ENCODE measurements at regions not wholly inside any gene's neighbourhood (a gene's known extent, or its start where the extent isn't known, plus 50 kb on each side); places are given as distances from the start of the nearest gene placed in this dataset.

GRCh38 chr19:27676334-27676733 is 1536.6 kb downstream of the UQCRFS1 start:
- Histone ChIP-seq H3K36me3 (ENCODE audit: insufficient read depth, low read length) (no peaks in the 10 kb centered on the region), H3K4me1 (ENCODE audit: insufficient read depth, low read length) (no peaks in the 10 kb centered on the region), H3K27ac (ENCODE audit: low read depth, low read length) (no peak overlapping the region), H3K4me3 (ENCODE audit: low read length) (no peak overlapping the region), H3K9me3 (ENCODE audit: low read length) (no peaks in the 10 kb centered on the region), H3K27me3 (ENCODE audit: insufficient read depth, low read length, poor library complexity, severe bottlenecking) (no peaks in the 10 kb centered on the region)
- no peak overlapping the region for H3K27ac Mint-ChIP-seq
- peaks cover 19 to 65% (median 46%) of the 10 kb centered on the region in 5 donors for H3K9me3 Mint-ChIP-seq
- H3K27me3 Mint-ChIP-seq = peaks cover 0 to 3% of the 10 kb centered on the region in 2 donors
- DNase-seq = no peak
- CTCF ChIA-PET = no interaction called here
- no peaks in the 10 kb centered on the region for H3K4me1 Mint-ChIP-seq
- no peak overlapping the region for H3K4me3 Mint-ChIP-seq
- no peaks in the 10 kb centered on the region for H3K36me3 Mint-ChIP-seq
- POLR2A ChIA-PET = no interaction called here

GRCh38 chr19:27675771-27676170 is 1537.2 kb downstream of the UQCRFS1 start:
- no peak overlapping the region for H3K4me3 ChIP-seq (ENCODE audit: low read length)

GRCh38 chr19:27674701-27675100 is 1538.2 kb downstream of the UQCRFS1 start:
- Histone ChIP-seq H3K27ac (ENCODE audit: low read depth, low read length) (no peak overlapping the region), H3K4me3 (ENCODE audit: low read length) (no peak overlapping the region), H3K4me1 (ENCODE audit: insufficient read depth, low read length) (no peaks in the 10 kb centered on the region), H3K27me3 (ENCODE audit: insufficient read depth, low read length, poor library complexity, severe bottlenecking) (no peaks in the 10 kb centered on the region), H3K36me3 (ENCODE audit: insufficient read depth, low read length) (no peaks in the 10 kb centered on the region), H3K9me3 (ENCODE audit: low read length) (no peaks in the 10 kb centered on the region)
- no peaks in the 10 kb centered on the region for H3K4me1 Mint-ChIP-seq
- ChIA-PET CTCF (no interaction called here), POLR2A (no interaction called here)
- no peak for DNase-seq
- peaks cover 19 to 64% (median 46%) of the 10 kb centered on the region in 5 donors for H3K9me3 Mint-ChIP-seq
- H3K27me3 Mint-ChIP-seq = peaks cover 0 to 3% of the 10 kb centered on the region in 2 donors
- H3K4me3 Mint-ChIP-seq = no peak overlapping the region
- H3K36me3 Mint-ChIP-seq = no peaks in the 10 kb centered on the region
- no peak overlapping the region for H3K27ac Mint-ChIP-seq

More at GRCh38 chr19:27675771-27676170, 1537.2 kb downstream of the UQCRFS1 start:
- Mint-ChIP-seq H3K9me3 (peaks cover 19 to 68% (median 46%) of the 10 kb centered on the region in 5 donors), H3K4me1 (no peaks in the 10 kb centered on the region), H3K27me3 (peaks cover 0 to 3% of the 10 kb centered on the region in 2 donors), H3K4me3 (no peak overlapping the region), H3K27ac (no peak overlapping the region), H3K36me3 (no peaks in the 10 kb centered on the region)
- no peaks in the 10 kb centered on the region for H3K27me3 ChIP-seq (ENCODE audit: insufficient read depth, low read length, poor library complexity, severe bottlenecking)
- no peaks in the 10 kb centered on the region for H3K9me3 ChIP-seq (ENCODE audit: low read length)
- H3K4me1 ChIP-seq (ENCODE audit: insufficient read depth, low read length) = no peaks in the 10 kb centered on the region
- H3K27ac ChIP-seq (ENCODE audit: low read depth, low read length) = no peak overlapping the region
- CTCF ChIA-PET = no interaction called here
- H3K36me3 ChIP-seq (ENCODE audit: insufficient read depth, low read length) = no peaks in the 10 kb centered on the region
- POLR2A ChIA-PET = no interaction called here
- no peak for DNase-seq

- no peaks in the 10 kb centered on the region for H3K4me1 Mint-ChIP-seq
- no peaks in the 10 kb centered on the region for H3K36me3 ChIP-seq (ENCODE audit: insufficient read depth, low read length)
- H3K27me3 Mint-ChIP-seq = peaks cover 0 to 3% of the 10 kb centered on the region in 2 donors
Measured at GRCh38 chr19:27673986-27674385, 1539.0 kb downstream of the UQCRFS1 start.

GRCh38 chr19:27672309-27673047 is 1540.5 kb downstream of the UQCRFS1 start:
- Mint-ChIP-seq H3K9me3 (peaks cover 16 to 49% (median 26%) of the 10 kb centered on the region in 5 donors), H3K27ac (no peak overlapping the region)
- CTCF ChIA-PET = no interaction called here

More at GRCh38 chr19:27673986-27674385, 1539.0 kb downstream of the UQCRFS1 start:
- H3K36me3 Mint-ChIP-seq = no peaks in the 10 kb centered on the region
- Histone ChIP-seq H3K4me3 (ENCODE audit: low read length) (no peak overlapping the region), H3K4me1 (ENCODE audit: insufficient read depth, low read length) (no peaks in the 10 kb centered on the region), H3K27me3 (ENCODE audit: insufficient read depth, low read length, poor library complexity, severe bottlenecking) (no peaks in the 10 kb centered on the region), H3K9me3 (ENCODE audit: low read length) (no peaks in the 10 kb centered on the region), H3K27ac (ENCODE audit: low read depth, low read length) (no peak overlapping the region)
- H3K27ac Mint-ChIP-seq = no peak overlapping the region
- H3K4me3 Mint-ChIP-seq = no peak overlapping the region
- no peak for DNase-seq
- ChIA-PET CTCF (no interaction called here), POLR2A (no interaction called here)
- peaks cover 16 to 58% (median 40%) of the 10 kb centered on the region in 5 donors for H3K9me3 Mint-ChIP-seq

GRCh38 chr19:27671876-27672275 is 1541.1 kb downstream of the UQCRFS1 start:
- ChIA-PET CTCF (no interaction called here), POLR2A (no interaction called here)
- no peaks in the 10 kb centered on the region for H3K36me3 ChIP-seq (ENCODE audit: insufficient read depth, low read length)
- Mint-ChIP-seq H3K4me3 (no peak overlapping the region), H3K4me1 (no peaks in the 10 kb centered on the region), H3K9me3 (peaks cover 12 to 43% (median 26%) of the 10 kb centered on the region in 5 donors), H3K36me3 (no peaks in the 10 kb centered on the region), H3K27ac (no peak overlapping the region), H3K27me3 (peaks cover 0 to 3% of the 10 kb centered on the region in 2 donors)
- H3K4me3 ChIP-seq (ENCODE audit: low read length) = no peak overlapping the region
- no peaks in the 10 kb centered on the region for H3K9me3 ChIP-seq (ENCODE audit: low read length)
- no peaks in the 10 kb centered on the region for H3K4me1 ChIP-seq (ENCODE audit: insufficient read depth, low read length)
- H3K27ac ChIP-seq (ENCODE audit: low read depth, low read length) = no peak overlapping the region
- H3K27me3 ChIP-seq (ENCODE audit: insufficient read depth, low read length, poor library complexity, severe bottlenecking) = no peaks in the 10 kb centered on the region
- DNase-seq = no peak

More at GRCh38 chr19:27672309-27673047, 1540.5 kb downstream of the UQCRFS1 start:
- POLR2A ChIA-PET = no interaction called here
- H3K36me3 Mint-ChIP-seq = no peaks in the 10 kb centered on the region
- H3K4me1 Mint-ChIP-seq = no peaks in the 10 kb centered on the region
- Histone ChIP-seq H3K4me3 (ENCODE audit: low read length) (no peak overlapping the region), H3K4me1 (ENCODE audit: insufficient read depth, low read length) (no peaks in the 10 kb centered on the region), H3K27me3 (ENCODE audit: insufficient read depth, low read length, poor library complexity, severe bottlenecking) (no peaks in the 10 kb centered on the region), H3K36me3 (ENCODE audit: insufficient read depth, low read length) (no peaks in the 10 kb centered on the region), H3K9me3 (ENCODE audit: low read length) (no peaks in the 10 kb centered on the region), H3K27ac (ENCODE audit: low read depth, low read length) (no peak overlapping the region)
- H3K27me3 Mint-ChIP-seq = peaks cover 0 to 3% of the 10 kb centered on the region in 2 donors
- no peak for DNase-seq
- H3K4me3 Mint-ChIP-seq = no peak overlapping the region

- Histone ChIP-seq H3K27ac (ENCODE audit: low read depth, low read length) (no peak overlapping the region), H3K27me3 (ENCODE audit: insufficient read depth, low read length, poor library complexity, severe bottlenecking) (no peaks in the 10 kb centered on the region), H3K4me1 (ENCODE audit: insufficient read depth, low read length) (no peaks in the 10 kb centered on the region), H3K4me3 (ENCODE audit: low read length) (no peak overlapping the region), H3K9me3 (ENCODE audit: low read length) (peaks cover 8% of the 10 kb centered on the region), H3K36me3 (ENCODE audit: insufficient read depth, low read length) (no peaks in the 10 kb centered on the region)
- ChIA-PET POLR2A (no interaction called here), CTCF (no interaction called here)
- no peak overlapping the region for H3K27ac Mint-ChIP-seq
- H3K36me3 Mint-ChIP-seq = no peaks in the 10 kb centered on the region
- H3K4me1 Mint-ChIP-seq = no peaks in the 10 kb centered on the region
- H3K4me3 Mint-ChIP-seq = no peak overlapping the region
- no peak for DNase-seq
- no peaks in the 10 kb centered on the region for H3K27me3 Mint-ChIP-seq
- peaks cover 28 to 63% (median 47%) of the 10 kb centered on the region in 5 donors for H3K9me3 Mint-ChIP-seq
Measured at GRCh38 chr19:27660428-27660827, 1552.5 kb downstream of the UQCRFS1 start.

GRCh38 chr19:27657271-27658051 is 1555.5 kb downstream of the UQCRFS1 start:
- Histone ChIP-seq H3K4me3 (ENCODE audit: low read length) (no peak overlapping the region), H3K9me3 (ENCODE audit: low read length) (peaks cover 3% of the 10 kb centered on the region), H3K27ac (ENCODE audit: low read depth, low read length) (no peak overlapping the region), H3K27me3 (ENCODE audit: insufficient read depth, low read length, poor library complexity, severe bottlenecking) (no peaks in the 10 kb centered on the region), H3K36me3 (ENCODE audit: insufficient read depth, low read length) (no peaks in the 10 kb centered on the region), H3K4me1 (ENCODE audit: insufficient read depth, low read length) (no peaks in the 10 kb centered on the region)
- no peak for DNase-seq
- POLR2A ChIA-PET = no interaction called here
- no peaks in the 10 kb centered on the region for H3K27me3 Mint-ChIP-seq
- CTCF ChIA-PET = no interaction called here
- H3K4me1 Mint-ChIP-seq = no peaks in the 10 kb centered on the region
- peaks cover 34 to 67% (median 48%) of the 10 kb centered on the region in 5 donors for H3K9me3 Mint-ChIP-seq
- H3K4me3 Mint-ChIP-seq = no peak overlapping the region
- H3K36me3 Mint-ChIP-seq = no peaks in the 10 kb centered on the region
- H3K27ac Mint-ChIP-seq = no peak overlapping the region

All from CD8-positive, alpha-beta memory T cell (primary cell).